ENCODE measurements at regions not wholly inside any gene's neighbourhood (a gene's known extent, or its start where the extent isn't known, plus 50 kb on each side); places are given as distances from the start of the nearest gene placed in this dataset.
"Not testable (repeated sequence)": the region's sequence is repeated elsewhere in the genome, so short reads cannot be mapped to it uniquely, and the experiment has no call there.

DNA sequence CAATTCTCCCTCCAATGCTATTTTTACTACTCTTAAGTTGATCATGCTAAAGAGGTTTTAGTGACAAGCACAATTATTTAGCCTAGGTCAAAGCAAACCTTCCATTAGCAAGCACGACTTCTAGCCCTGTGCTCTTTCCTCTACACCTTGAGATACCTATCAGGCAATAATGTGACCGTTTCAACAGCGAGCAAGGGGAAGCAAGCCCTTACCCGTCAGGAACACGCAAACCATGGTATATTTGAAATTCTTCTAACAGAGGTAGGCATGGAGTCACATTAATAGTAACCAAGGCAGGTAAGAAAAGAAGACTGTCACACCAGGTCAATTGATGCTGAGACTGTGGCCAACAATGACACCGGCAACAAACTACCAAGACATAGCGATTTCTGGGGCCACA, 68.9 kb upstream of the VGLL4 start:
- DNase-seq (ENCODE audit: low read depth), result no peak

GRCh38 chr3:11711876-11712275, 68.2 kb upstream of the VGLL4 start:
- no peak for DNase-seq (ENCODE audit: low read depth)

GRCh38 chr3:11709782-11710181, 66.1 kb upstream of the VGLL4 start:
- no peak for DNase-seq (ENCODE audit: low read depth)

- not testable (repeated sequence) for DNase-seq (ENCODE audit: low read depth)
These were observed 63.4 kb upstream of the VGLL4 start for GRCh38 chr3:11707084-11707483.

GRCh38 chr3:11706604-11707003, 62.9 kb upstream of the VGLL4 start:
- no peak for DNase-seq (ENCODE audit: low read depth)

GRCh38 chr3:11705049-11705448, 61.3 kb upstream of the VGLL4 start:
- peak; percentile 13 for DNase-seq (ENCODE audit: low read depth)

- no peak for DNase-seq (ENCODE audit: low read depth)
These were observed 59.4 kb upstream of the VGLL4 start for GRCh38 chr3:11703146-11703545.

DNA sequence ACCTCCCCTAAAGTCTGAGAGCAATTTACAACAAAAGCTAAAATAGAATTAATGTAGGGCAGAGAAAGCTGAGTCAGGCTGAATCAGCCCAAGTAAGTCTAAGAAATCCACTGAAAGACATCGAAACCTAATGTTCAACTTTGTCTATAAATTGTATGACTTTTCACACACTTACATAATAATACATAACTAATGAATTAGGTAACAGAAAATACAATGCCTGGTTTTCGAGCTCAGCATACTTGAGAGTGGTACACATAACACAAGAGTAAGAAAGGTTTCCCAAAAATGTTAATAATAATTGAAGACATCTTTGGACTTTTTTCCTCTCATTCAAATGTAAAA, 55.3 kb upstream of the VGLL4 start:
- peak; percentile 72 for DNase-seq (ENCODE audit: low read depth)

DNA sequence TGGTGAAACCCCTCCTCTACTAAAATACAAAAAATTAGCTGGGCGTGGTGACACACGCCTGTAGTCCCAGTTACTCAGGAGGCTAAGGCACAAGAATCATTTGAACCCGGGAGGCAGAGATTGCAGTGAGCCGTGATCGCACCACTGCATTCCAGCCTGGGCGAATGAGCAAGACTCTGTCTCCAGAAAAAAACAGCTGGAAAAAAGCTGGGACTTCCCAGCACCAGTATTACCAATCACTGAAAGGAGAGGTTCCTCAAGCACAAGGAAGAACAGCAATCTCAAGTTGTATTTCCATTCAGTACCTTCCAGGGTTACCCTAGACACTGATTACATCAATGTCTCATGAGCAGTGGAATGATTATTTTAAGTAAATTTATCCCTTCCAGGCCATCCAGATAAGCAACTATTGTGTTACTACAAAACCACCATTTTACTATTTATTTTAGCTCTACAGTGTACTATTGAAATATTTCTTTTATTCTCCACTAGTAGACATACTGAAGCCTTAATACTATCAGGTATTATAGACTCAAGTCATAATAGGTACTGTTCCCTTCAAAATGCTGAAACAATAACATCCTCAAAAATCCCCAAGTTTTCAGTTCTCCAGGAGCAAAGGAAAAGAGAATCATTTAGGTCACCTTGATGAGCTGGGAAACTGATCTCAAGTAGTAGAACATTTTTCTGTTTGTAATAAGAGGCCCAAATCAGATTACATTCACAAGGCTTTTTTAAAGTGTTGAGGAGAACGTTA, 54.8 kb upstream of the VGLL4 start:
- peak; percentile 34 for DNase-seq (ENCODE audit: low read depth)

- no peak for DNase-seq (ENCODE audit: low read depth)
These were observed 54.0 kb upstream of the VGLL4 start for GRCh38 chr3:11697701-11698100.

DNA sequence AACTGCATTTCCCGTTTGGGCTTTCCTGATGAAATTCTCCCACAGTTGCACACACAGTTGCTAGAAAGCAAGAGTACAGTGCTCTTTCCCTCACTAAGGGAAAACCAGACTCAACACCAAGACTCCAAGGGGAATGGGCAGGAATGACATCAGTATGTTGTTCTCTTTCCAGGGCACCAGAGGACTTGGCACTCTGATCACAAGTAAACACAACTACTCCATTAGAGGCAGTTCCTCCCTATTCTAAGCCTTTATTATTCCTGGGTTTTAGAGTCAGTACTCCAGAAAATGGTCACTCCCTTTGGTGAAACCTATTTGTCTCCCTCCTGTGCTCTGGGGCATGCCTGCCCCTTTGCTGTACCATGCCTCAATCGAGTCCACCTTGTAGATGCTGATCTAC, 52.3 kb upstream of the VGLL4 start:
- DNase-seq (ENCODE audit: low read depth), result no peak

Data from iris pigment epithelial cell (primary cell).